NCI-H524 treated with DMSO at 0.1 percent for 48 hours (cell line): ENCODE measurements at regions not wholly inside any gene's neighbourhood (a gene's known extent, or its start where the extent isn't known, plus 50 kb on each side); places are given as distances from the start of the nearest gene placed in this dataset.

Experiments used
- DNase-seq: peaks from one replicate; lab custom pipeline; 2025; lab: John Stamatoyannopoulos, UW

DNA sequence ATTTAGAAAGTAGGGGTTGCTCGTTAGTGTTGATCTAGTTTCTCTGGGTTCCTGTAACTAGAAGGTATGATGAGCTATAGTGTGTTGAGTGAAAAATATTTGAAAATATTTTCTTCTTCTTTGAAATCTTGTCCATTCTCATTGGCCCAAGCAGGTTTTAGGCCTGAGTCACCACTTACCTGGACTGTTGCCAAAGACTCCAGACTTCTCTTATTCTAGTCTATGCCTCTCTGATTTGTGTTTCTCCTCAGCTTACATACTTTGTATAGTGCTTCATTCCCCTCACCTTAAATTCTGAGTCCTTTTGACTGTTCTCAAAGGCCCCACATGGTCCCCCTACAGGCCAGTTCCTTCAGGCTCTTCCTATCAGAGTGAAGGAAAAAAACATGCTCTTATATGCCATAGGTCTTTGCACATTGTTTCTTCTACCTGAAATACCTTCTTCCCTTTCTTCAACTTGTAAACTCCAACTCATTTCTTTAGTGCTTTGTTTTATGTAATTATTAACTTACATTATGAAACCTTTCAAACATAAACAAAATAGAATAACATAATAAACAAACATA, 258.2 kb downstream of the PPP1R2C start:
- DNase-seq, result no peak

- no peak for DNase-seq
Observed at GRCh38 chrX:42515939-42516338, 262.0 kb downstream of the PPP1R2C start.

- no peak for DNase-seq
Observed at GRCh38 chrX:42505016-42505415, 272.9 kb downstream of the PPP1R2C start.

- DNase-seq, result no peak
Observed at GRCh38 chrX:42499620-42500019, 278.3 kb downstream of the PPP1R2C start.

DNA sequence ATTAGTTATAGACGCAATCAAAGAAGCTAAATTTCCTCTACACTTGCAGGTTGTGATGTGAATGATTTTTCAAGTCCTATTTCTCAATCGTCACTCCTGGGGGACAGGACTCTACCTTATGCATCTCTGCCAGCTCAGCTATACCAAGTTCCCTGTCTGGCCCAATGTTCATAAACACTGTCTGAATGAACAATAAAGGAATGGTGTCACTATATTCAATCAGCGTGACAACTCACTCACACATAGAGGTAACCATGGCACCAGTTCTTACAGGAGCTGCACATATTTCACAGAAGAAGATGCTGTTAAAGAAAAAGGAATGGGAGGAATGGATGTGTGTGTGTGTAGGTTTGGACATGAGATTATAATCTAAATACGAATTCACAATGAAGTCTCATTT, 280.6 kb downstream of the PPP1R2C start:
- no peak for DNase-seq

DNA sequence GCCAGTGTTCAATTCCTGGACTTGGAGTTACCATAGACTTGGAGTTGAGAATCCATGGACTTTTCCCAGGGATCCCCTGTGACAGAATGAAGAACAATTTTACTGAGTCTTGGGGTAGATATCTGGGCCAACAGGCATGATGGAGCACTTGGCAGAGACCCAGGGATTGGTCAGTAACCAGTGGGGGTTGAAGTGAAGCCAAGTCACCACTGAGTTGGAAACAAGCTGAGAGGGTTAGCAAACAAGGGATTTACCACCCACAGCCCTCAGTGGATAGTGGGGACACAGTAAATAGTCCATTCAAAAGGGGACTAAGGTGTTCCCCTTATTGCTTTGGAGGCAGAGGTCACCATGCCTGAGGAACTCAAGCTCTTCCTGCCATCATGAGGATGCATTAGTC, 281.7 kb downstream of the PPP1R2C start:
- no peak for DNase-seq

- DNase-seq, result no peak
Observed at GRCh38 chrX:42495139-42495538, 282.8 kb downstream of the PPP1R2C start.

GRCh38 chrX:42491137-42491907, 286.6 kb downstream of the PPP1R2C start:
- no peak for DNase-seq

DNA sequence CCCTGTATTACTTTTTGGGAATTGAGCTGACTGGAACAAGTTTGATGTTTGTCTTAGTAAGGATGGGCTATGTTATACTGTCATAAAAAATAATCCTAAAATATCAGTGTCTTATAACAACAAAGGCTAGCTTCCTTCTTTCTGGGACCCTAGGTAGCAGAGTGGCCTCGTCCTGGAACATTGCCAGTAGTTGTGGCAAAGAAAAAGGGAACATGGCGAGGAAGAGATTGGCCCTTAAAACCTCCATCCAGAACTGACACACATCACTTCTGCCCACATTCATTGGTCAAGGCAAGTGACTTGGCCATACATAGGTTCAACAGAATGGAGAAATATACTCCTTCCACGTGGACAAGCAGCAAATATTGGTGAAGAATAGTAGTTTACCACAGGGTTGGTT, 287.9 kb downstream of the PPP1R2C start:
- no peak for DNase-seq

- DNase-seq, result no peak
Observed at GRCh38 chrX:42485601-42486000, 292.4 kb downstream of the PPP1R2C start.

DNA sequence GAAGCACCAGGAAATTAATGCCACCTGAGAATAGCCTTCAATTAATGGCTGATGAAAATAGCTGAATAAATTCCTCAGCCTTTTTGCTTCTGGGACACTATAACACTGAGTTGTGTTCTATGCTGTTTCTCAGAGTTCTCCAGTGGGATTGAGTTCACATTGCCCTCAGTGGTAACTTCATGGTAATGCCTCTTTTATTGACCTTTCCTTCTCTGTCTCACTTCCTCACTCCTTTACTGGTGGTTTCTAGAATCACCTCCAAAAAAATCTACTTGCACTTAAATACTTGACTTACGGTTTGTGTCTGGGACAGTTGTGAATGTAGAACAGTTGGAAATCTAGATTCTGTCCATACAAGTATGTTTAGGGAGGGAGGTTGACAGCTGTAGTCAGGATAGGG, 293.7 kb downstream of the PPP1R2C start:
- DNase-seq, result no peak

GRCh38 chrX:42477396-42477795, 300.6 kb downstream of the PPP1R2C start:
- no peak for DNase-seq

DNA sequence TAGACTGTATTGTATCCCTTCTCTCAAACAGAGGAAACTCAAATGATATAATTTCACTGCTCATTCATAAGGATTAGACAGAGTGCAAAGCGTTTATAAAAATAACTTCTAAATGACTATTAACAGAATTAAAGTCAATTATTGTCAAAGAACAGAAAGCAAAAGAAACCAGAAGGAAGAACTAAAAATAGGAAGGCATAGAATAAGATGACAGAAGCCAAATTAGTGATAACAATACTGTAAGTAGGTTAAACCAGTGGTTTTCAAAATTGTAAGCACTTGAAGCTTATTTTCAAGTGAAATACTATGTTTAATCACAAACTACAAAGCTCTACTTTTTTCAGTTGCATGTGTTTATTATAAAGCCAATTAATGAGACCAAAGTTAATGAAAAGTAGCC, 305.2 kb downstream of the PPP1R2C start:
- no peak for DNase-seq

GRCh38 chrX:42466332-42467046, 311.5 kb downstream of the PPP1R2C start:
- DNase-seq, result peak; percentile 5

DNA sequence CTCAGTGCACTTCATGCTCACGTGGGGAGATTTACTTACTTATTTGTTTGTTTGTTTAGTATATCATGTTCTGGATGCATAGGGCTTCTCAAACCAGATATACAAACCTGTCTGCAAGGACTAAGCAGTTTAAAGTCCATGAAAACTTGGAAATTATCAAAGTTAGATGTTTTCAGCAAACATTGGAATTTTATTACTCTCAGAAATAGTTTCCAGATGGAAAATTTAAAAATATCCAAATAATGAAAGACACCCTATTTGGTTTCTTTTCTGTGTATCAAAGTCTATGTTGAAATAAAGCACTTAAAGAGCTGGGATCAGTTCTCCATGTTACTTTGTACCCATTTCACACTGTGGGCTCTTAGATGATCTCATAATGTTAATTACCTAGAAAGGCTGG, 312.1 kb downstream of the PPP1R2C start:
- no peak for DNase-seq

DNA sequence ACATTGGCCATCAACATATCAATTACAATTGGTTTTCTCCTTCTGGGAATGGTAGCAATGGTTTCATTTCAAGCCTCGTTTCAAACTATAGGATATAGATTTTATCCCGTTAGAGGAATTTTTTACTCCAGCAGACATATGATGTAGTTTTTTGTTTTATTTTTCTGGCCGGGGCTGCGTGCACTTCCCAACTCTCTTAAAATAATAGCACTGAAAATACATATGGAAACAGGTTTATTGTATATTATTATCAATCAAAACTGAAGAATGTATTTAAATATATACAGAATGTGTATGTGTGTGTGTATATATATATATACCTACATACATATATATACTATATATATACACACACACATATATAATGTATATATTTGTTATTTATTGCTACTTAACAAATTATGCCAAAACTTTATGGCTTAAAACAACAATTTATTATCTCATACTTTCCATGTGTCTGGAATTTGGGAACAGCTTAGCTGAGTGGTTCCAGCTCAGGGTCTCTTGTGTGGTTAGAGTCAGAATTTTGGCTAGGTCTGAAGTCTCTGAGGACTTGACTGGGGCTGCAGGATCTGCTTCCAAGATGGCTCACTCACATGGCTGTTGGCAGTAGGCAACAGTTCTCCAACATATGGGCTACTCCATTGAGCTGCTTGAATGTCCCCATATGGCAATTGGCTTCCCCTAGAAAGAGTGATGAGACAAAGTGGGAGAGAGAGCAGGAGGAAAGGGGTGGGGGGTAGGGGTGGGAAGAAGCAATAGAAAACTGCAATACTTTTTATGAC, 314.1 kb downstream of the PPP1R2C start:
- DNase-seq, result peak; percentile 70

GRCh38 chrX:42462917-42463316, 315.0 kb downstream of the PPP1R2C start:
- no peak for DNase-seq

- peak; percentile 82 for DNase-seq
Observed at GRCh38 chrX:42460706-42461105, 317.3 kb downstream of the PPP1R2C start.

- DNase-seq, result no peak
Observed at GRCh38 chrX:42459735-42460134, 318.2 kb downstream of the PPP1R2C start.

GRCh38 chrX:42456176-42456700, 321.7 kb downstream of the PPP1R2C start:
- DNase-seq, result no peak

- no peak for DNase-seq
Observed at GRCh38 chrX:42450228-42450627, 327.7 kb downstream of the PPP1R2C start.

DNA sequence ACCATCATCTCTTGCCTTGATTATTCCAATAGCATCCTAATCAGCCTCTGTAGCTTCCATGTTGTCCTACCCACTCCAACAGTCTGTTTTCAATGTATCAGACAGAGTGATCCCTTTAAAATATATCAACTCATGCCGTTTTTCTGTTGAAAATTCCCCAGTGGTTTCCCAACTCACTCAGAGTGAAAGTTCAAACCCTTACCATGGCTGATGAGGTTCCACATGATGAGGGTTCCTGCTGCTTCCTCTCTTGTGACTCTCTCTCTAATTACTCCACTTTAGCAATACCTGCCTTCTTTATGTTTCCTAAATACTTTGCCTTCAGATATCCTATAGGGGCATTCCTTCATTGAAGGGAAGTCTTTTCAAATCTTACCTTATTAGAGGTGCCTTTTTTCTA, 334.7 kb downstream of the PPP1R2C start:
- no peak for DNase-seq
